Karpas-422 (cell line): ENCODE measurements at regions not wholly inside any gene's neighbourhood (a gene's known extent, or its start where the extent isn't known, plus 50 kb on each side); places are given as distances from the start of the nearest gene placed in this dataset.
A peak's percentile ranks its signal among the peaks of the same experiment; 100 is the strongest.

Experiments
- DNase-seq: peaks from one replicate; pipeline ENCODE4 v3.0.0-alpha.2; 2015
- H2AFZ ChIP-seq: fragments of 200-600 bp; sonication (generic); 2 replicates; pipeline ENCODE4 v1.6.1; 2014; ENCODE audit warnings: antibody characterized with exemption, low read length, mixed read lengths
- H3K27ac ChIP-seq: fragments of 200-600 bp; sonication (generic); 2 replicates; pipeline ENCODE4 v1.5.1; 2014; ENCODE audit warnings: mild to moderate bottlenecking, low read length, moderate library complexity
- H3K27me3 ChIP-seq: fragments of 200-600 bp; sonication (generic); 2 replicates; pipeline ENCODE4 v1.6.1; 2014; ENCODE audit warnings: low read length, mixed read lengths
- H3K36me3 ChIP-seq: fragments of 200-600 bp; sonication (generic); 2 replicates; pipeline ENCODE4 v1.6.1; 2014; ENCODE audit warnings: low read length, mixed read lengths; ENCODE audit not compliant: insufficient read depth
- H3K4me1 ChIP-seq: fragments of 200-600 bp; sonication (generic); 2 replicates; pipeline ENCODE4 v1.6.1; 2014; ENCODE audit warnings: mild to moderate bottlenecking, low read length, mixed read lengths
- H3K4me2 ChIP-seq: fragments of 200-600 bp; sonication (generic); 2 replicates; pipeline ENCODE4 v1.6.1; 2014; ENCODE audit warnings: low read length, low read depth, mild to moderate bottlenecking; ENCODE audit not compliant: poor library complexity, severe bottlenecking
- H3K4me3 ChIP-seq: fragments of 200-600 bp; sonication (generic); 2 replicates; pipeline ENCODE4 v1.5.1; 2014; ENCODE audit warnings: mild to moderate bottlenecking, antibody characterized with exemption, low read length, mixed read lengths
- H3K79me2 ChIP-seq: fragments of 200-600 bp; sonication (generic); 2 replicates; pipeline ENCODE4 v1.6.1; 2014; ENCODE audit warnings: mild to moderate bottlenecking, low read length, mixed read lengths
- H3K9ac ChIP-seq: fragments of 200-600 bp; sonication (generic); 2 replicates; pipeline ENCODE4 v1.6.0; 2014; ENCODE audit warnings: low read length
- H3K9me2 ChIP-seq: fragments of 200-600 bp; sonication (generic), shearing (Covaris generic); replicated peaks from 2 replicates; pipeline ENCODE4 v1.6.0; 2014; ENCODE audit warnings: mild to moderate bottlenecking, low read length, moderate library complexity; ENCODE audit not compliant: insufficient read depth
- H3K9me3 ChIP-seq: fragments of 300-700, 200-600 bp; sonication (generic); 2 replicates; pipeline ENCODE4 v1.6.1; 2014; ENCODE audit warnings: low read length, mixed read lengths
- H4K20me1 ChIP-seq: fragments of 200-600 bp; sonication (generic); 2 replicates; pipeline ENCODE4 v1.6.1; 2014; ENCODE audit warnings: mild to moderate bottlenecking, antibody characterized with exemption, low read length, low read depth; ENCODE audit not compliant: insufficient read depth

GRCh38 chrX:118250445-118250844 lies 95.5 kb upstream of the WDR44 start:
- Histone ChIP-seq H3K4me3 (no peak overlapping the region), H3K27ac (no peak overlapping the region), H4K20me1 (no peaks in the 10 kb centered on the region), H3K9me2 (no peaks in the 10 kb centered on the region), H3K4me2 (no peak overlapping the region), H2AFZ (no peak overlapping the region), H3K4me1 (no peaks in the 10 kb centered on the region), H3K9me3 (no peaks in the 10 kb centered on the region), H3K27me3 (no peaks in the 10 kb centered on the region), H3K79me2 (no peaks in the 10 kb centered on the region), H3K9ac (no peak overlapping the region), H3K36me3 (no peaks in the 10 kb centered on the region)
- DNase-seq, result no peak

GRCh38 chrX:118251271-118251670 lies 94.6 kb upstream of the WDR44 start:
- no peak overlapping the region for H2AFZ ChIP-seq
- no peak overlapping the region for H3K9ac ChIP-seq
- H3K9me2 ChIP-seq, result no peaks in the 10 kb centered on the region
- no peaks in the 10 kb centered on the region for H4K20me1 ChIP-seq
- H3K36me3 ChIP-seq, result no peaks in the 10 kb centered on the region
- H3K27me3 ChIP-seq, result no peaks in the 10 kb centered on the region
- DNase-seq, result no peak
- no peaks in the 10 kb centered on the region for H3K79me2 ChIP-seq
- no peak overlapping the region for H3K4me3 ChIP-seq
- H3K9me3 ChIP-seq, result no peaks in the 10 kb centered on the region
- H3K4me2 ChIP-seq, result no peak overlapping the region
- no peaks in the 10 kb centered on the region for H3K4me1 ChIP-seq
- H3K27ac ChIP-seq, result no peak overlapping the region

GRCh38 chrX:118252967-118253366 lies 92.9 kb upstream of the WDR44 start:
- no peak overlapping the region for H3K27ac ChIP-seq
- H3K9me3 ChIP-seq, result no peaks in the 10 kb centered on the region
- no peak for DNase-seq
- H3K4me1 ChIP-seq, result no peaks in the 10 kb centered on the region
- H3K27me3 ChIP-seq, result no peaks in the 10 kb centered on the region
- no peaks in the 10 kb centered on the region for H3K9me2 ChIP-seq
- no peaks in the 10 kb centered on the region for H3K36me3 ChIP-seq
- no peaks in the 10 kb centered on the region for H3K79me2 ChIP-seq
- no peak overlapping the region for H3K4me3 ChIP-seq
- no peak overlapping the region for H2AFZ ChIP-seq
- no peaks in the 10 kb centered on the region for H4K20me1 ChIP-seq
- H3K4me2 ChIP-seq, result no peak overlapping the region
- no peak overlapping the region for H3K9ac ChIP-seq

GRCh38 chrX:118254611-118255010 lies 91.3 kb upstream of the WDR44 start:
- H2AFZ ChIP-seq, result no peak overlapping the region
- H3K9ac ChIP-seq, result no peak overlapping the region
- no peak overlapping the region for H3K27ac ChIP-seq
- H3K27me3 ChIP-seq, result no peaks in the 10 kb centered on the region
- no peaks in the 10 kb centered on the region for H3K79me2 ChIP-seq
- no peaks in the 10 kb centered on the region for H3K9me3 ChIP-seq
- H3K4me3 ChIP-seq, result no peak overlapping the region
- no peak overlapping the region for H3K4me2 ChIP-seq
- no peaks in the 10 kb centered on the region for H4K20me1 ChIP-seq
- no peaks in the 10 kb centered on the region for H3K4me1 ChIP-seq
- DNase-seq, result peak; percentile 90
- H3K9me2 ChIP-seq, result no peaks in the 10 kb centered on the region
- H3K36me3 ChIP-seq, result no peaks in the 10 kb centered on the region

GRCh38 chrX:118255921-118256320 lies 90.0 kb upstream of the WDR44 start:
- no peak overlapping the region for H2AFZ ChIP-seq
- DNase-seq, result no peak
- no peaks in the 10 kb centered on the region for H3K36me3 ChIP-seq
- H3K4me1 ChIP-seq, result no peaks in the 10 kb centered on the region
- H3K9me3 ChIP-seq, result no peaks in the 10 kb centered on the region
- H3K9me2 ChIP-seq, result no peaks in the 10 kb centered on the region
- H3K79me2 ChIP-seq, result no peaks in the 10 kb centered on the region
- no peak overlapping the region for H3K27ac ChIP-seq
- no peak overlapping the region for H3K9ac ChIP-seq
- H3K4me3 ChIP-seq, result no peak overlapping the region
- H3K27me3 ChIP-seq, result no peaks in the 10 kb centered on the region
- no peaks in the 10 kb centered on the region for H4K20me1 ChIP-seq
- no peak overlapping the region for H3K4me2 ChIP-seq

GRCh38 chrX:118257781-118258180 lies 88.1 kb upstream of the WDR44 start:
- H3K4me3 ChIP-seq, result no peak overlapping the region
- no peaks in the 10 kb centered on the region for H3K4me1 ChIP-seq
- no peak overlapping the region for H3K4me2 ChIP-seq
- H3K27me3 ChIP-seq, result 0 out of 2 replicates have a peak, but pooled peaks cover 3% of the 10 kb centered on the region
- no peaks in the 10 kb centered on the region for H3K9me2 ChIP-seq
- H3K27ac ChIP-seq, result no peak overlapping the region
- H4K20me1 ChIP-seq, result no peaks in the 10 kb centered on the region
- no peak overlapping the region for H2AFZ ChIP-seq
- H3K9me3 ChIP-seq, result no peaks in the 10 kb centered on the region
- DNase-seq, result no peak
- no peaks in the 10 kb centered on the region for H3K79me2 ChIP-seq
- no peaks in the 10 kb centered on the region for H3K36me3 ChIP-seq
- H3K9ac ChIP-seq, result no peak overlapping the region

GRCh38 chrX:118259213-118259612 lies 86.7 kb upstream of the WDR44 start:
- H3K4me1 ChIP-seq, result no peaks in the 10 kb centered on the region
- DNase-seq, result no peak
- no peaks in the 10 kb centered on the region for H3K9me2 ChIP-seq
- H3K27ac ChIP-seq, result no peak overlapping the region
- H3K4me3 ChIP-seq, result no peak overlapping the region
- no peak overlapping the region for H3K4me2 ChIP-seq
- no peaks in the 10 kb centered on the region for H3K9me3 ChIP-seq
- H2AFZ ChIP-seq, result no peak overlapping the region
- no peaks in the 10 kb centered on the region for H4K20me1 ChIP-seq
- H3K27me3 ChIP-seq, result 0 out of 2 replicates have a peak, but pooled peaks cover 3% of the 10 kb centered on the region
- no peaks in the 10 kb centered on the region for H3K36me3 ChIP-seq
- H3K9ac ChIP-seq, result no peak overlapping the region
- H3K79me2 ChIP-seq, result no peaks in the 10 kb centered on the region

GRCh38 chrX:118261151-118261550 lies 84.8 kb upstream of the WDR44 start:
- Histone ChIP-seq H3K4me3 (no peak overlapping the region), H3K27ac (no peak overlapping the region)

GRCh38 chrX:118271775-118272174 lies 74.1 kb upstream of the WDR44 start:
- Histone ChIP-seq H3K79me2 (no peaks in the 10 kb centered on the region), H3K4me1 (no peaks in the 10 kb centered on the region), H3K27ac (no peak overlapping the region), H3K36me3 (no peaks in the 10 kb centered on the region), H3K27me3 (no peaks in the 10 kb centered on the region), H3K9ac (no peak overlapping the region), H3K4me2 (no peak overlapping the region), H3K4me3 (no peak overlapping the region), H2AFZ (no peak overlapping the region), H3K9me3 (no peaks in the 10 kb centered on the region), H3K9me2 (no peaks in the 10 kb centered on the region), H4K20me1 (no peaks in the 10 kb centered on the region)
- no peak for DNase-seq

More at GRCh38 chrX:118261151-118261550, 84.8 kb upstream of the WDR44 start:
- DNase-seq, result no peak
- Histone ChIP-seq H3K27me3 (0 out of 2 replicates have a peak, but pooled peaks cover 3% of the 10 kb centered on the region), H3K9ac (no peak overlapping the region), H3K4me1 (no peaks in the 10 kb centered on the region), H3K4me2 (no peak overlapping the region), H3K79me2 (no peaks in the 10 kb centered on the region), H3K36me3 (no peaks in the 10 kb centered on the region), H3K9me2 (no peaks in the 10 kb centered on the region), H3K9me3 (no peaks in the 10 kb centered on the region), H4K20me1 (no peaks in the 10 kb centered on the region), H2AFZ (no peak overlapping the region)
